Inferior parietal cortex (tissue), 1 donor: ENCODE measurements at regions not wholly inside any gene's neighbourhood (a gene's known extent, or its start where the extent isn't known, plus 50 kb on each side); places are given as distances from the start of the nearest gene placed in this dataset.
"Not testable (repeated sequence)": the region's sequence is repeated elsewhere in the genome, so short reads cannot be mapped to it uniquely, and the experiment has no call there.

Experiments used
- DNase-seq: peaks from one replicate; pipeline ENCODE4 v3.0.0-alpha.2; 2016; ENCODE audit errors: extremely low spot score

DNA sequence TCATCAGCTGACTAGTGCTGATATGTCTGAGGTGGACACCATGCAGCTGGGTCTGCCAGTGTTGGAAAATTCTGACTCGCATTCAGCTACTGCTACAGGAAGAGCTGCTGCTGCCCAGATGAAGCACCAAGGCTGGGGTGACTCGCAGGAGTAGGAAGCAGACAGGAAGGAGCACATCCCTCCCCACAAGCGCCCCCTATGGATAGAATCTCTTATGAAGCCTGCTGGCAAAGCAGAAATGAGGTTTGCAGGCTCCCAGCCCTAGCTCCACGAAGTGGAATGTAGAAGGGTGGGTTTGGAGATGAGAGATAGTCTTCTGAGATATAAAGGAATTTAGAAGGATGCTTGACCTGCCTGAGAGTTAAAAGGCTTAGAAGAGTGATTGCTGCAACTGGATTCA lies 443.0 kb downstream of the ACTL7B start:
- DNase-seq, result no peak

DNA sequence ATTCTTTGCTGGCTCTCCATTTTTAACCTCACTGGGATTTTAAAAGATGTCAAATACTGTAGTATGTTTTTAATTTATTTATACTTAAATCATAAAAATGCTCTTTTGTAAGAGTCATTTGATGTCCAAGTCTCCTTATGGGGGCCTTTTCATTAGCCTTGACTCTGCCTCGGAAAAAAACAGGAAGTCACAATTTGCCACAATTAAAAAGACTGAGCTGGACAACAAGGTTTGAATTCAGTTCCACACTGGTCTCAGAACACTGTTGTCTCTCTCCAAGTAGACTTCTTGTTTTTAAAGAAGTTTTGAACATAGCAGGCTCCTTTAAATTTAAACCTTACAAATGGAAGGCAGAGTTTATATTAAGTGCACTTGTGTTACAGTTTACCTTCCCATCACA lies 444.2 kb downstream of the ACTL7B start:
- DNase-seq, result no peak

DNA sequence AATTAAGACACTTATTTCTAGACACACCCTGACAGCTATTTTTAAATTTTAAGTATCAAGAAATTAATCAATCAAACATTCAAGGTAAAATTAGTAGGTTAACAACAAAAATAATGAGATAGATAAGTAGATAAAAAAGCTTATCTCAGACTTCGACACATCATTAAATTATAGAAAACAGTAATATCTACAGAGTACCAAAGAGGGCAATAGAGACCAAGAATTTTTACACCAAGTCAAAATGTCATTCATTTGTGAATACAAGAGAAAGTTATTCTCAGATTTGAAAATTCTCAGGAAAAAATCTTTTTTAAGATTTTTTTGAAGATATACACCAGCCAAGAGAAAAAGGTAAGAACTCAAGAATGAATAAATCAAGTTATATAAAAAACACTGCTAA lies 445.6 kb downstream of the ACTL7B start:
- DNase-seq, result no peak

DNA sequence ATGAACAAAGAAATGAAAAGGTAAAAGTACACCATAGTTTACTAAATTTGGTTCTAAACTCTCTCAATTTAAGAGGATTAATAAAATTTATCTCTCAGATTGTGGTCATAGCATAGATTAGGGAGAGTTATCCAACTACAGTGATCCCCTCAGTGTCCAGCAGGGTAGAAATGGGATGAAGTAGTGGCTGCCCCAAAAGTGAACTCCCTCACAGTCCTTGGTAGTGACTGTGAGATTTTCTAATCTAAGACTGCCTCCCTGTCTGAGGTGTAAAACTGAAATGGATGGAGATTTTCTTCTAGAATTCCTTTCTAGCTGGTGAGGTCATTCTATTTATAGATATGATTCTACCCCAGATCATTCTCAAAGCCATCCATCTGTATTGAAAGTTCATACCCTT lies 455.5 kb downstream of the ACTL7B start:
- no peak for DNase-seq

DNA sequence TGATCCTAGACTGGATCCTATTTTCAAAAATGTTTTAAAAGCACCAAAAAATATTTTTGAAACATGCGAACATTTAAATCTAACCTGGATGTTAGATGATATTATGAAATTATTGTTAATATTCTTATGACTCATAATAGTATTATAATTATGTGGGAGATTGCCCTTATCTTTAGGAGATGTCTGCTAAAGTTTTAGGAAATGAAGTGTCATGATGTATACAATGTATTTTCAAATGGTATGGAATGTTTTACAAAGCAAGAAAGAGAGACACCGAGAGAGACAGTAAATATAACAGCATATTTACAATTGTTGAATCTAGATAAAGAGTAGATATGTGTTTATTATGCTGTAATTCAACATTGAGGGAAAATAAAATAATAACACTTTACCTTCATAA lies 455.9 kb downstream of the ACTL7B start:
- no peak for DNase-seq

DNA sequence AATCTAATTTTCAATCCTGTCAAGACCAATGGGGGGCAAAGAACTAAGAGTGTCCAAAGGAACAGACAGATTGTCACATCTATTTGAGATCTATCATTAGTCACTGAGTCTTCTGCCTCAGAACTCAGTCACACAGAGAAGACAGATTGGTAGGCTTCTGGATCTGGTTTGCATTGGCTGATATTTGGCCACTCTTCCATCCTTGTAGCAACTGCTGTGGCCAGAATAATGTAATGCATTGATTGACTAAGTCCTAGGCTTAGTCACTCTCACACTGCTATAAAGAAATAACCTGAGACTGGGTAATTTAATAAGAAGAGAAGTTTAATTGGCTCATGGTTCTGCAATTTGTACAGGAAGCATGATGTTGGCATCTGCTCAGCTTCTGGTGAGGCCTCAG lies 458.5 kb downstream of the ACTL7B start:
- DNase-seq, result no peak

DNA sequence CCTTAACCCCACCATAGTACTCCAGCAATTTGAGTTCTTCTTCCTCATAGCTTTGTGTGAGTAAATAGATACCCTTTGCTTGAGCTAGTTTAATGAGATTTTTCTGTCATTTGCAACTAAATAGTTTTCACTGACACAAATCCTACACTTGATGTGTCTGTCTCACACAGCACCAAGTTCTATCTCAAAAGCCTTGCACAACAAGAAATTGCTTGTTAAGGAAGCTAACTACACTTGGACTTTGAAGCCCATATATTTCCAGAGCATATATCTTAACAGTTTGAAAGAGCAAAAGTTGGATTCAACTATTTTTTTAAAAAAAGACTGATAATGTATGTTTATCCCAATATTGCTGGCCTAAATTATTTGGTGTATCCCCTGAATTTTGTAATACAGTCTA lies 459.2 kb downstream of the ACTL7B start:
- no peak for DNase-seq

DNA sequence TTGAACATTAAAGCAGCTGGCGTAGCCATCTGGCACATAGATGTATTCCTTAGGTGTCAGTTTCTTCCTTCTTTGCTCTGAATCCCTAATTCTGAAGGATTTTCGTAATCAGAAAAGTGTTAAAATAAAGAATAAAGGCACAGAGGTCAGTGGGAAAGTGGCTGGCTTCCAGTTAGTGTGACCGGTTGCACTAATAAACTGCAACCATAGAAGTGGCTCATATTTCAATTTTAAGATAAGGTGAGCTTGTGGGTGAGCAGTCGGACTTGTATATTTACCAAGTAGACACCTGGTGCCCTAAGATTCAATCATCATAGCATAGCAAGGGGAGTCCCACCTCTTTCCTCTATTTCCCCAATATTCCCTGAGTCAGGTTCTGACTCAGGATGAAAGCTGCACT lies 459.6 kb downstream of the ACTL7B start:
- no peak for DNase-seq

DNA sequence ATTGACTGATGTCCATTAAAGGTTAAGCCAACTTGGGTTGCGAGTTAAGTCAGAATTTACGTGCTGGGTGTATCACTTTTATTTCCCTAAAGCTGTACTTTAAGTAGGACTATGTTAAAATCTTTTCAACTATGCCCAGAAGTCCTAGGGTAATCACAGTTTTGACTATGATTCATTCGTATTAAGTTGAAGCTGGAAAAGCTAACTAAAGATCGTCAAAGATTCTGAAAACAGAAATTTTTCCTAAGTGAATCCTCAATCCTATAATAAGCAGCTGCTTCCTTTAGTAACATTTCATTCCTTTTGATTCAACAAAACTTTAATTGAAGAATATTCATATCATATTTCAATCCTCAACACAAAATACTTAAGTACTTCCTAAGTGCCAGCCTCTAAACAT lies 460.4 kb downstream of the ACTL7B start:
- no peak for DNase-seq

DNA sequence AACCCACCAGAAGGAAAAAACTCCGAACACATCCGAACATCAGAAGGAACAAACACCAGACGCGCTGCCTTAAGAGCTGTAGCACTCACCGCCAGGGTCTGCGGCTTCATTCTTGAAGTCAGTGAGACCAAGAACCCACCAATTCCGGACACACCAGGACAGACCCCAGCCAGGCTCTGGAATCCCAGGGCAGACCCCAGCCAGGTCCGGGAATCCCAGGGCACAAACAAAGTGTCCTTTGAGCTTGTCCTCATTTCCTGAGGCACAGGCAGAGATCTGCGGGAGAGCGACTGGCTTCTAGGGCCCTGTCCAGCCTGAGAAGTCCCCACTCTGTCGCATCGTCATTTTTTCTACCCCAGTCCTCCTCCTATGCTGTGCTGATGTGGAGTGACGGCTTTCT lies 461.1 kb downstream of the ACTL7B start:
- no peak for DNase-seq

DNA sequence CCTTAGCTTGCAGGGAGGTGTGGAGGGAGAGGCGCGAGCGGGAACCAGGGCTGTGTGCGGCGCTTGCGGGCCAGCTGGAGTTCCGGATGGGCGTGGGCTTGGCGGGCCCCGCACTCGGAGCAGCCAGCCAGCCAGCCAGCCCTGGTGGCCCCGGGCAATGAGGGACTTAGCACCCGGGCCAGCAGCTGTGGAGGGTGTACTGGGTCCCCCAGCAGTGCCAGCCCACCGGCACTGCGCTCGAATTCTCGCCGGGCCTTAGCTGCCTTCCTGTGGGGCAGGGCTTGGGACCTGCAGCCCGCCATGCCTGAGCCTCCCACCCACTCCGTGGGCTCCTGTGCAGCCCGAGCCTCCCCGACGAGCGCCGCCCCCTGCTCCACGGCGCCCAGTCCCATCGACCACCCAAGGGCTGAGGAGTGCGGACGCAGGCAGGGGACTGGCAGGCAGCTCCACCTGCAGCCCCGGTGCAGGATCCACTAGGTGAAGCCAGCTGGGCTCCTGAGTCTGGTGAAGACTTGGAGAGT lies 462.2 kb downstream of the ACTL7B start:
- not testable (repeated sequence) for DNase-seq

DNA sequence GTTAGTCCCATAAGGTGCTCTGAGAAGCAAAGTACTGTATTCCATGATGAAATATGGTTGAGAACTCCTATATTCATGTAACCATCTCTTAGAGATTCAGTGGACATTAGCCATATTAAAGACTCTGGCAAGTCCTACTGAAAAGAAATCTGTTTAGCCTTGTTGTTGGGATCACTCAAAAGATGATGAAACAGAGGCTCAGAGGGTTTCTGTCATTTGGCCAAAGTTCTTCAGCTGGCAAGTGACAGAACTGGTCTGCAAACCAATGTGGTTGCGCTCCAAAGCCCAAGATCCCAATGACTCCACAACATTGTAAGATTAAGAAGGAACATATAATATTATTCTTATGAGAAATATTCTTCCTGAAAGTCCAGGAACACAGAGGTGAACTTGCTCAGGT lies 462.9 kb downstream of the ACTL7B start:
- no peak for DNase-seq

DNA sequence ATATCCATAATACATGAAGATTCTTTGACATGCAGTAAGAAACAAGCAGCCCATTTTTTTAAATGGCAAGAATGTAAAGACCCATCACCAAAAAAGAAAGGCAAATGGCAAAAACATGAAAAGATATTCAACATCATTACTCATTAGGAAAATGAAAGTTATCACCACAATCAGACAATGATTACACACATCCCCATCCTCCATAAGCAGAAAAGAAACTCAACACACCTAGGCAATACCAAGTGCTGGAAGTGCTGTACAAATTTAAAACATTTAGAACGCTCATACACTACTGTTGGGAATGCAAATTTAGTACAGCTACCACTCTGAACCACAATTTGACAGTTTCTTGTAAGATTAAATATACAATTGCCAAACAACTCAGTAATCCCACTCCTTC lies 466.7 kb downstream of the ACTL7B start:
- DNase-seq, result no peak

DNA sequence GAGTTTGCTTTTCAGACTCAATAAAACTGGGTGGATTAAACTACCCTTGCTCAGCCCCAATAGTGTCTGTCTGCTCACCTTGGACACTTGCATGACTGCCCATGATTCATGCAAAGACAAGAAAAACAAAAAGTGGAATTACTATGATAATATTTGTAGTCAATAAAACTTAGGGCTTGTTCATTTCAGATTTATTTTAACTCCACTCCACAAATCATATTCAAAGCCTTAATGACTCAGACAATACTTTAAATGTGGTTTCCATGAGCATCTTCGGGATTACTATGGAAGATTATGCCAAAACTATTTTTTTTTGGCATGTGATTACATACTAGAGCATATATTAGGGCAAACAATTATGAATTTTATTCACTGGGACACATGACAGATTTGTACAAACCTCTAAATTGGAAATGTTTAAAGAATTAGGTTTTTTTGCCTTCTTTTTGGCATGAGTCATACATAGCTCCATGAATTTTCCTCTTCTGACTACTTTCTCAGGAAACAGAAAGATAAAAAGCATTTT lies 468.9 kb downstream of the ACTL7B start:
- no peak for DNase-seq

DNA sequence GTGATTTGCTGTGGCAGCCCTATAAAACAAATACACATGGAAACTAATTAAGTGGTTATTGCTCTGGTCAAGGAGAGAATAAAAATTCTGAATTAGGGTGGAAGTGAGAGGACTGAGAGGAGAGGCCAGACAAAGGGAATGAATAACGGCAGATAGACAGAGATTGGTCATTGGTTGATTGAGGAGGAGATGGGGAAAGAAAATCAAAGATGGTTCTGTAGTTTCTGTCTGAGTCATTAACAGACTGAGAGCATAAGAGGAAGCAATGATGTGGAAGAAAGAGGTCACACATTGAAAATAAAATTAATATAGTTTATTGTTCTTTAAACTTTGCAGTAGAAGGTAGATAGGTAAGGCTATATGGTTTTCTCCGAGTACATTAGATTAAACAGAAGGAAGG lies 469.8 kb downstream of the ACTL7B start:
- no peak for DNase-seq

DNA sequence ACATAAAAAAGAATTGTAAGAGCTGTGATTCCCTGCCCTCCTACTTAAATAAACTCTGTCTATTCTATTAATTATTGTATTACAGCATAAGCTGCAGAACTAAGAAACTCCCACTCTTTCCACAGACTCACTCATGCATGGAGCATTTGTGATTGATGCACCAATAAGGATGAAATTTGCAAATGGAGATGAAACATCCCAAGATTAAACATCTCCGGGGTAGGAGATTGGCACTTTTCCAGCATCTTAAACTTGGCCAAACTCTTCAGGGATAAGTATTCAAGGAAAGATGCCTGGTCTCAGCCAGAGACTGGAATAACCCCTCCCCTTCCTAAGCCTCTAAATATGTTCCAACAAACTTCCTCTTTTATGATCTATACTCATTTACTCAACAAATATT lies 472.0 kb downstream of the ACTL7B start:
- no peak for DNase-seq

DNA sequence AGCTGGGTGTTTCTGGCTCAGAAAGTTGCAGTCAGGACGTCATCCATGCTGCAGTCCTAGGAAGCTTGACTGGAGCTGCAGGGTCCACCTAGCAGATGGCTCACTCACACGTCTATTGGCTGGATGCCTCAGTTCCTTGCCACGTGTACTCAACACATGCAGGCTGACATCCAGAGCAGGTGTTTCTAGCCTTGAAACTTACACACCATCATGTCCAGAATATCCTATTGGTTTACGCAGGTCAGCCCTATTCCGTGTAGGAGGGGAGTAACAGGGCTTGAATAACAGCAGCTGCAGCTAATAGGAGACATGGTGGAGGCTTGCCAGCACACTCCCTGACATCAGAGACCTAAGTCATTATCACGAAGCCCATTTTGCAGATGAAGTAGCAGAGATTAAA lies 473.5 kb downstream of the ACTL7B start:
- DNase-seq, result no peak

DNA sequence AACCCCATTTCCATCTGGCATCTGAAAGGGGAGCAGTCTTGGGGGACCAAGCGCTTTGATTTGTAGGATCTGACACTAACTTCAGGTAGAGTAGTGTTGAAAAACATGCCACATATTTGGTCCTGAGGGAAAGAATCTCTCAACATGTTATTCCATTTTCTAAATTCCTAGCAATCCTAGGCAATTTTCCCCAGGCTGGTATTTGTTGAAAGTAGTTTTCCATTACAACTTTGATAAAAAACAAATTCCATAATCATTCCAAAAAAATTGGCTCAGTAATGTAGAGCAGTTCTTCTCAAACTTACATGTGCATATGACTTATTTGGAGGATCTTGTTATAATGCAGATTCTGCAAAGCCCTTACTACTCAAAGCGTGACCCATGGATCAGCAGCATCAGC lies 477.9 kb downstream of the ACTL7B start:
- no peak for DNase-seq

DNA sequence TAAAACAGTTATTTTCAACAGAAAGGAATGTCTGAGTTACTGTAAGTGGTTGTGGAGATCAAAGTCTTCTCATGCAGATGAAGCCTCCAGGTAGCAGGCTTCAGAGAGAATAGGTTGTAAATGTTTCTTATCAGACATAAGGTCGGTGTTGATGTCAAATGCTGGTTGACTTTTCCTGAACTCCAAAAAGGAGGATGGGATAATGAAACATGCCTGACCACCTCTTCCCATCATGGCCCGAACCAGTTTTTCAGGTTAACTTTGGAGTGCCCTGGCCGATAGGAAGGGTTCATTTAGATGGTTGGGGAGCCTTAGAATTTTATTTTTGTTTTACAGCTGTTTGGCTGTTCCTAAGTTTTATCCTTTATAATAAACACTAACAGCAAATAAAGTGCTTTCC lies 478.4 kb downstream of the ACTL7B start:
- DNase-seq, result no peak

DNA sequence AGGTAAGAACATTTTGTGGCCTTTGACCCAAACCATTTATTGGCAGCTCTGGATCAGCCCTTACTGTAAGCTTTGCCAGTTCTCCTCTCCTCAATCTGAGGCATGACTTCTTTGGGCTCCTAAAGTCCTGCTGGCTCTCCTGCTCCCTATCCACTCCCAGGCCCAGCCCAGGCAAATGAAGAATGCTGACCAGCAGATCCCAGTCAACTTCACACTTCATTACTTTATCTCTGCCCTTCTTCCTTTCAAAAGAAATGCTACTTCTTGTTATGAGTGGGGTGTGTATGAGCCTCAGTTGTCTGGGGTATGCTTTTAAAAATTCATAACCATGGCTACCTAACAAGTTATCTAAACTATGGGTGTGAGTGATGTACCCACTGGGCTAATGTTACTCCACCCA lies 479.6 kb downstream of the ACTL7B start:
- no peak for DNase-seq

DNA sequence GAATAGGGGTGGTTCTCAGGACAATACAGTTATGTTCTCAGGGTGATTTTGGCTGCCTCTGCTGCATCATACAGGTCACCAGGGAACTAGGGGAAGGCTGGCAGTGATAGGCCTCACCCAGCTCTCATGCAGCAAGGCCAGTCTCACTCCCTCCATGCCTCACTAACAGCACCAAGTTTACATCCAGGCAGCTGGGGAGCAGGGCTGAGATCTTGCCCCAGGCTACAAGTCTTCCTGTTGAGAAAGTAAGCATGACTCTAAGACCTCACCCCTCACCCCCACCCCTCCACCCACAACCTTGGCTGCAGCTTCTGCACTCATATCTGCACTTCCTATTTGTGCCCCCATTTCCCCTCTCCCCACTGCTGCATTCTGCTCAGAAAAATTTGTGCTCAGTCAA lies 481.2 kb downstream of the ACTL7B start:
- DNase-seq, result no peak

DNA sequence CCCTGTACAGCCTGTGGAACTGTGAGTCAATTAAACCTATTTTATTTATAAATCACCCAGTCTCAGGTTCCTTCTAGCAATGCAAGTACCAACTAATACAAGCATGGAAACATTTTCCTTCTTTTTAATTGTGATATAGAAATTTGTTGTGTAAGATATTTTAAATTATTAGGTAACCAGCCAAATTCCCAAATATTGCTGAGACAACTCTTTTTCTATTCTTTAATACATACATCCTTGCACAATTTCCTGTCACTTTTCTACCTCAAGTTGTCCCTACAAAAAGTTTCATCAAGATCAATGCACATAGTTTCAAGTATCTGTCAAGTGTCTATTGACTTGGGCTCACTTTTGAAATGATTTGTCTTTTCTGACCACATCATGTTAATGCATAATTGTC lies 488.6 kb downstream of the ACTL7B start:
- no peak for DNase-seq

DNA sequence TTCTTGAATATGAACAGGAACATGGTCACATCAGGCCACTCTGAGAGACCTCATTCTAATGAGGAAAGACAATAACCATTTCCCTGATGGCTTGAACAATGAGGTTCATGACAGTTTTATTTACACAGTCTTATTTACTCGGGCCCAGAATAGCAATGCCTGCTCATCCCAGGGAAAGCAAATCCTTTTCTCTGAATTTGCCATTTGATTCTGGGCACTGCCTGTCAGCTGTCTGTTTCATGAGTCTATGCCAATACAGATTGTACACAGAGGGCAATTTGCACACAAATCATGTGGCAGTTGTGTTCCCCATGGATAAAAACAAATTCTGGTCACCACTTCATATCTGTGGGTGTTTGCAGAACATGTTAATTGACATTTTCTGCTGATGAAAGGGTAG lies 492.5 kb downstream of the ACTL7B start:
- DNase-seq, result no peak

DNA sequence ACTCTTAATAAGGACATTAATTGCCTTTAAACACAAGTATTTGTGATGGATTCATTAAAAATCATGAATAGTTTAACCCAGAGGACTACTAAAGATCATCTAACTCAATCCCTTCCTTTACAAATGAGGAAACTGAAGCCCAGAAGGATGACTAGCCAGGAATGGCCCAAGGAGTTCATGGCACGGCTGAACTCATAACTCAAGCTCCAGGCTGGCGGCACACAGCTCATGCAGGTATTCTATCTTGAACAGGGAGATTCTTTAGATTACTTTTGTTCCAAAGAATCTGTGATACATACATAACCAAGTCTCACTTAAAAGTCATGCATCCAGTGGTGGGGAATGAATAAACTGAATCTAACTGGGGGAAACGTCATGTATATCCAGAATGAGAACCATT lies 495.5 kb downstream of the ACTL7B start:
- DNase-seq, result no peak

DNA sequence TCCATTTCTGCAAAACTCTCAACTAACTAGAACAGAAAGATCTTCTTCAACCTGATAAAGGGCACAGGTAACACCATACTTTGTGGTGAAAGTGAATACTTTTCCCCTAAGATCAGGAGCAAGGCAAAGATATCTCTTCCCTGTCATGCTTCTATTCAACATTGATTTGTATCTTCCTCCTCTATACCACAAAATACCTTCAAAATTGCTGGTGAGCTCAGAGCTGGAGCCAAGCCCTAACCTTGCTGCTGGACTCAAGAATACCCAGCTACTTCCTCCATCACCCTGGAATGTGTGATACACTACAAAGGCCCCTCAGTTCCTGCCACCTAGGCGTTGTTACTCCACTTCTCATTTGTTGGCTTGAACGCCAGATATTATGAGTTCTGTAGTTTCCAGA lies 499.0 kb downstream of the ACTL7B start:
- no peak for DNase-seq
